HG03066 (cell line): ENCODE measurements at regions not wholly inside any gene's neighbourhood (a gene's known extent, or its start where the extent isn't known, plus 50 kb on each side); places are given as distances from the start of the nearest gene placed in this dataset.

Source experiments
- ATAC-seq: cut with Tn5 transposase; IDR thresholded peaks from one replicate; pipeline ENCODE4 v1.9.1; 2021; ENCODE audit warnings: low read depth; ENCODE audit not compliant: unreplicated experiment

GRCh38 chr11:45036010-45036409, 85.3 kb upstream of the TP53I11 start:
- ATAC-seq: no peak

GRCh38 chr11:45036733-45037132, 86.0 kb upstream of the TP53I11 start:
- no peak for ATAC-seq

- no peak for ATAC-seq
Observed at GRCh38 chr11:45037434-45038005, 86.8 kb upstream of the TP53I11 start.

GRCh38 chr11:45038923-45039322, 88.2 kb upstream of the TP53I11 start:
- ATAC-seq: no peak

GRCh38 chr11:45041596-45041995, 90.9 kb upstream of the TP53I11 start:
- ATAC-seq: no peak

- no peak for ATAC-seq
Observed at GRCh38 chr11:45042560-45042959, 91.9 kb upstream of the TP53I11 start.

GRCh38 chr11:45043755-45044475, 93.2 kb upstream of the TP53I11 start:
- no peak for ATAC-seq

GRCh38 chr11:45045683-45046471, 95.2 kb upstream of the TP53I11 start:
- ATAC-seq: no peak

GRCh38 chr11:45048313-45048841, 97.7 kb upstream of the TP53I11 start:
- ATAC-seq: no peak

GRCh38 chr11:45048870-45049691, 97.4 kb upstream of the PRDM11 start:
- no peak for ATAC-seq

- ATAC-seq: no peak
Observed at GRCh38 chr11:45050111-45050510, 96.3 kb upstream of the PRDM11 start.

- no peak for ATAC-seq
Observed at GRCh38 chr11:45051621-45052020, 94.8 kb upstream of the PRDM11 start.

- no peak for ATAC-seq
Observed at GRCh38 chr11:45052361-45052760, 94.1 kb upstream of the PRDM11 start.

GRCh38 chr11:45053736-45054446, 92.5 kb upstream of the PRDM11 start:
- no peak for ATAC-seq

GRCh38 chr11:45054956-45055355, 91.5 kb upstream of the PRDM11 start:
- no peak for ATAC-seq

- no peak for ATAC-seq
Observed at GRCh38 chr11:45056529-45056928, 89.9 kb upstream of the PRDM11 start.

GRCh38 chr11:45057938-45058646, 88.3 kb upstream of the PRDM11 start:
- no peak for ATAC-seq

- ATAC-seq: no peak
Observed at GRCh38 chr11:45058647-45058950, 87.8 kb upstream of the PRDM11 start.

- no peak for ATAC-seq
Observed at GRCh38 chr11:45060707-45061106, 85.7 kb upstream of the PRDM11 start.

GRCh38 chr11:45061641-45062040, 84.8 kb upstream of the PRDM11 start:
- ATAC-seq: no peak
